Astrocyte of the cerebellum (primary cell): ENCODE measurements at regions not wholly inside any gene's neighbourhood (a gene's known extent, or its start where the extent isn't known, plus 50 kb on each side); places are given as distances from the start of the nearest gene placed in this dataset.

Experiments used
- DNase-seq: peaks from one replicate; pipeline ENCODE4 v3.0.0-alpha.2; 2011; ENCODE audit warnings: low read depth
- H3K4me3 ChIP-seq: 2 replicates; pipeline ENCODE4 v1.5.1; 2011; ENCODE audit warnings: mild to moderate bottlenecking, low read depth, low read length, moderate library complexity
- in situ Hi-C: cut with HindIII; loops from 2 replicates; pipeline ENCODE4 v1.10.0; 2017; ENCODE audit warnings: low sequenced_read_pairs
- TF ChIP-seq, protein P1 (sequence below): IDR thresholded peaks from 2 replicates; pipeline ENCODE4 v1.5.1; 2012; ENCODE audit warnings: low read length, low read depth, moderate library complexity, mild to moderate bottlenecking; ENCODE audit errors: missing control alignments

DNA sequence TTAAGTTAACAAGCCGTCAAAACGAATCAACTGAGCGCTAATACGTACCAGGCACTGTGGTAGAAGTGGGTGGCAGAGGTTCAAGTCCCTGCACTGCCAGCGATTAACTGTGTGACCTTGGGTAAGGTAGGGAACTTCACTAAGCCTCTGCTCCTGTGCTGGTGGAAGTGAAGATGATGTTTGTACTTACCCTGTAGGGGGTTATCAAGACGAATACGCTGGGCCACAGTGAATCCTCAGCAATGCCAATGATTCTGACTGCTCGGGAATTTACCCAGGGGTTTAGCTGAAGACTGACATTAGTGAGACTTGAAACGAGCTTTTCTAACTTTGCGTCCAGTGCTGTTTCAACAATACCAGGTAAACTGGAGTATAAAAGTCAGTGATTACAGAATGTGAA is 305.3 kb downstream of the FGF9 start:
- TF ChIP-seq, protein P1, sequence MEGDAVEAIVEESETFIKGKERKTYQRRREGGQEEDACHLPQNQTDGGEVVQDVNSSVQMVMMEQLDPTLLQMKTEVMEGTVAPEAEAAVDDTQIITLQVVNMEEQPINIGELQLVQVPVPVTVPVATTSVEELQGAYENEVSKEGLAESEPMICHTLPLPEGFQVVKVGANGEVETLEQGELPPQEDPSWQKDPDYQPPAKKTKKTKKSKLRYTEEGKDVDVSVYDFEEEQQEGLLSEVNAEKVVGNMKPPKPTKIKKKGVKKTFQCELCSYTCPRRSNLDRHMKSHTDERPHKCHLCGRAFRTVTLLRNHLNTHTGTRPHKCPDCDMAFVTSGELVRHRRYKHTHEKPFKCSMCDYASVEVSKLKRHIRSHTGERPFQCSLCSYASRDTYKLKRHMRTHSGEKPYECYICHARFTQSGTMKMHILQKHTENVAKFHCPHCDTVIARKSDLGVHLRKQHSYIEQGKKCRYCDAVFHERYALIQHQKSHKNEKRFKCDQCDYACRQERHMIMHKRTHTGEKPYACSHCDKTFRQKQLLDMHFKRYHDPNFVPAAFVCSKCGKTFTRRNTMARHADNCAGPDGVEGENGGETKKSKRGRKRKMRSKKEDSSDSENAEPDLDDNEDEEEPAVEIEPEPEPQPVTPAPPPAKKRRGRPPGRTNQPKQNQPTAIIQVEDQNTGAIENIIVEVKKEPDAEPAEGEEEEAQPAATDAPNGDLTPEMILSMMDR = no peak
- in situ Hi-C loops = no loop called here
- no peak for DNase-seq
- H3K4me3 ChIP-seq = no peak overlapping the region

DNA sequence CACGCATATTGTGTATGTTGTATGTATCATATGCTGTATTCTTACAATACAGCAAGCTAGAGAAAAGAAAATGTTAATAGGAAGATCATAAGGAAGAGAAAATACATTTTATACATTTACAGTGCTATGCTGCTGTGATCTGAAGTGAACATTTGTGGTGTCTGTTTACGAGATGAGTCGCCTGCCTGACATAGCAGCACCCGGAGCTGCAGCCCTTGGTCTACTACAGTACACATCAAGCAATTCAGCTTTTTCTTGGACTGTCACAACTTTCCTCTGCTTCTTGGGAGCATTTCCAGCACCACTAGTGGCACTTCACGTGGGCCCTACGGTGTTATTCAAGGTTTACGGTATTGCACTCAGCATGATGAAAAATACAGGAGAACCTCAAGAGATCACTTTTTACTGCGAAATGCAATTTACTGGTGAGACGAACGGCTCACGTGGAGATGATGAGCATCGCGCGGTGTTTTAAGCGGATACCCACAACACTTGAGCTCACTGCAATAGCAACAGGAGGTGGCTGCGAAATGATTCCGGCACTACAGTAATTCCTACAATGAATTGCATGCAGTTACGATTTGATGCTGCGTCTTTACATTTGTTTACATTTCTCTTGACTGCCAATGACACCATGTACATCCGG is 308.4 kb downstream of the FGF9 start:
- DNase-seq = no peak
- no peak overlapping the region for H3K4me3 ChIP-seq
- TF ChIP-seq, protein P1 = no peak
- in situ Hi-C loops = no loop called here

DNA sequence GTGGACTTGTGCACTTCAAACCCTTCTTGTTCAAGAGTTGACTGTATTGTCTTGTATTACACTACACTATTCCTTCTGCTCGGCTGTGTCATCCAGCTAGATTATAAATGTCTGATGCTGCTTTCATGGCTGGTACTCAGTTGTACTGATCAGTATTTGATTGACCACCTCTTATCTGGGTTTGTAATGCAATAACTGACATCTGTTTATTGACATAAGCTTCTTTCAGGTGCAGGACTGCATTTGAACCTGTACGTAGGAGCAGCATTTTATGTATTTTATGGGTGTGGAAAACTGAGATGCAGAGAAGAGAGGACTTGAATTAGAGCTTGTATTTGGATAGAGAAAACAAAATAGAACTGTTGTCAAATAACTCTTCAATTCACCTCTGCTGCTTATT is 309.2 kb downstream of the FGF9 start:
- no peak for DNase-seq
- in situ Hi-C loops = no loop called here
- no peak overlapping the region for H3K4me3 ChIP-seq
- TF ChIP-seq, protein P1 = no peak

DNA sequence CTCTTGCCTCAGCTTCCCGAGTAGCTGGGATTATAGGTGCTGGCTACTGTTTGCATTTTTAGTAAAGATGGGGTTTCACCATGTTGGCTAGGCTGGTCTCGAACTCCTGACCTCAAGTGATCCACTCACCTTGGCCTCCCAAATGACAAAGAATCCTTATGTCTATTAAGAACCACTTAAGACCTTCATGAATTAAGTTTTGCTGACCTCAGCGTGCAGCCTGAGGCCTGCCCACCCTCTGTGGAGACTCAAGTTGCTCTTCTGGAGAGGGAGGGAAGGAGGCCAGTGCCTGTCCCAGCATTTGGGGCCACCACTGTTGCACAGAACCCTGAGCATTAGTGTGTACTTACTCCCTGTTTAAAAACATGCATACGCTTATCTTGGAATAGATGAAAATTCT is 313.3 kb downstream of the FGF9 start:
- in situ Hi-C loops = no loop called here
- TF ChIP-seq, protein P1 = no peak
- DNase-seq = no peak
- H3K4me3 ChIP-seq = no peak overlapping the region

DNA sequence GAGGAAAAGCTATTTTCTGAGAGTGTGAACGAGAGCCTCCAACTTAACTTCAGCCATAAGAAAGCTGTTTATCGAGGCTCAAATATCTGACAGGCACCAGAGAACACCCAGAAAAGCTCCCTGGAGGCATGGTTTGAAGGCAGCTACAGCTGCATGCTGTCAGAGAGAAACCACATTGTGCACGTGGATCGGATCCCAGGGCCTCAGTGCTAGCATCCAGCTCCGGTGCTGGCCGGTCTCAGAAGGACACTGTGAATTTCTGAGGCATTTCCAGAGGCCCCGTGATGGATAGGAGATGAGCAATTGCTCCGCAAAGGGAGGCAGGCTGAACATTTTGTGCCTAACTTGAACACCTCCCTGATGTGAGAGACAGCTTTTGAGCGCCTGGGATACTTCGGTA is 315.7 kb downstream of the FGF9 start:
- TF ChIP-seq, protein P1 = no peak
- DNase-seq = no peak
- in situ Hi-C loops = no loop called here
- H3K4me3 ChIP-seq = no peak overlapping the region

DNA sequence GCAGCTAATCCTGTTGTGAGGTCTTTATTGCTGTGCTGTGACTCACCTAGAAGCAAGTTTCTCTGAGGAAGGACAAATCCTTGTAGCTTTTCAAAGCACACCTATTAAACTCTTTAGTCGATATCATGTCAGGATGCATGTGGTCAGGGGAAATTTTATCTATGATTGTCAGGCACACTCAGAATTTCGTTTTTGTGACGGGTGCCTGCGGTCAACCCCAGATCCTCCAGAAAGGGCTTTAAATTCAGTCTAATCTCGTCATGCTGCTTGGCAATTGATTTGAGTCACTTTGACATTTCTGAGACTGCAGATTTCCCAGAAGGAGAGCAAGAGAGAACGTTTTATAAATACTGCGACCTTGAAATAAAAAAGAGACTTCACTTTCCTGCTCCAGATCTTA is 316.9 kb downstream of the FGF9 start:
- H3K4me3 ChIP-seq = no peak overlapping the region
- in situ Hi-C loops = no loop called here
- no peak for DNase-seq
- TF ChIP-seq, protein P1 = no peak
